GM18520 (cell line): ENCODE measurements at regions not wholly inside any gene's neighbourhood (a gene's known extent, or its start where the extent isn't known, plus 50 kb on each side); places are given as distances from the start of the nearest gene placed in this dataset.

ENCODE experiments used
- ATAC-seq: cut with Tn5 transposase; IDR thresholded peaks from one replicate; pipeline ENCODE4 v1.9.1; 2021; ENCODE audit not compliant: unreplicated experiment

GRCh38 chr20:40103420-40103819 is 585.6 kb downstream of the MAFB start:
- ATAC-seq = no peak

GRCh38 chr20:40101560-40101959 is 587.5 kb downstream of the MAFB start:
- ATAC-seq = no peak

GRCh38 chr20:40100261-40100660 is 588.8 kb downstream of the MAFB start:
- no peak for ATAC-seq

- no peak for ATAC-seq
These were observed 598.8 kb downstream of the MAFB start for GRCh38 chr20:40090236-40090635.

GRCh38 chr20:40087496-40087895 is 601.5 kb downstream of the MAFB start:
- no peak for ATAC-seq

GRCh38 chr20:40085513-40085912 is 603.5 kb downstream of the MAFB start:
- ATAC-seq = no peak

- ATAC-seq = no peak
These were observed 606.6 kb downstream of the MAFB start for GRCh38 chr20:40082436-40082835.

- ATAC-seq = no peak
These were observed 607.4 kb downstream of the MAFB start for GRCh38 chr20:40081653-40082052.

GRCh38 chr20:40080041-40080652 is 608.9 kb downstream of the MAFB start:
- no peak for ATAC-seq

GRCh38 chr20:40073535-40074111 is 615.4 kb downstream of the MAFB start:
- no peak for ATAC-seq

GRCh38 chr20:40072907-40073306 is 616.1 kb downstream of the MAFB start:
- no peak for ATAC-seq

- ATAC-seq = no peak
These were observed 632.9 kb downstream of the MAFB start for GRCh38 chr20:40056171-40056570.

- no peak for ATAC-seq
These were observed 633.3 kb downstream of the MAFB start for GRCh38 chr20:40055711-40056110.

- ATAC-seq = no peak
These were observed 634.7 kb downstream of the MAFB start for GRCh38 chr20:40054311-40054710.

- no peak for ATAC-seq
These were observed 638.4 kb downstream of the MAFB start for GRCh38 chr20:40050596-40050995.

GRCh38 chr20:40049854-40050253 is 639.2 kb downstream of the MAFB start:
- ATAC-seq = no peak

- ATAC-seq = no peak
These were observed 642.3 kb downstream of the MAFB start for GRCh38 chr20:40046703-40047102.

- no peak for ATAC-seq
These were observed 651.5 kb downstream of the MAFB start for GRCh38 chr20:40037511-40037910.

GRCh38 chr20:40029589-40029988 is 659.4 kb downstream of the MAFB start:
- ATAC-seq = no peak

- no peak for ATAC-seq
These were observed 669.5 kb downstream of the MAFB start for GRCh38 chr20:40019510-40019909.

GRCh38 chr20:40017765-40018164 is 671.3 kb downstream of the MAFB start:
- no peak for ATAC-seq

GRCh38 chr20:40016890-40017289 is 672.1 kb downstream of the MAFB start:
- no peak for ATAC-seq

GRCh38 chr20:40016392-40016791 is 672.6 kb downstream of the MAFB start:
- ATAC-seq = no peak
